NCI-H2107 treated with DMSO at 0.1 percent for 48 hours (cell line): ENCODE measurements at regions not wholly inside any gene's neighbourhood (a gene's known extent, or its start where the extent isn't known, plus 50 kb on each side); places are given as distances from the start of the nearest gene placed in this dataset.
"Not testable (repeated sequence)": the region's sequence is repeated elsewhere in the genome, so short reads cannot be mapped to it uniquely, and the experiment has no call there.

Experiments used
- DNase-seq: peaks from one replicate; lab custom pipeline; 2025; ENCODE audit not compliant: unreplicated experiment; lab: John Stamatoyannopoulos, UW

DNA sequence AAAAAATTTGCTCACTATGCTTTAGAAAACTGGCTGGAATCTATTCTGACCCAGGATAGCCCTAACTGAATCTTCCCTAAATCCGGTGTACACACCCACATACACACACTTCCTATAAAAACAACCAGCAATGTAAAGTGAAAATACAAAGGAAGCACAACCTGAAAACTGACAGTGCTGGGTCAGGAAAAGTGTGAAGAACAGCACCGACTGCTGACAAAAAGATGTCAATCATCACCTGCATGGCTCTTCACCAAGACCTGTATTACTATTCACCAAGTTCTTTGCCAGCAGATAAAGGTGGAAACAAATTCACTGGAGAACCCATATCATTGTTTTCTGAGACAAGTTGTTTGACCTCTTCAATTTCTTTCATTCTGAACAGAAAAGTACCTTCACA, 293.8 kb upstream of the GRAMD2B start:
- no peak for DNase-seq

- DNase-seq, result no peak
These were observed 289.8 kb upstream of the GRAMD2B start for GRCh38 chr5:126133424-126133823.

DNA sequence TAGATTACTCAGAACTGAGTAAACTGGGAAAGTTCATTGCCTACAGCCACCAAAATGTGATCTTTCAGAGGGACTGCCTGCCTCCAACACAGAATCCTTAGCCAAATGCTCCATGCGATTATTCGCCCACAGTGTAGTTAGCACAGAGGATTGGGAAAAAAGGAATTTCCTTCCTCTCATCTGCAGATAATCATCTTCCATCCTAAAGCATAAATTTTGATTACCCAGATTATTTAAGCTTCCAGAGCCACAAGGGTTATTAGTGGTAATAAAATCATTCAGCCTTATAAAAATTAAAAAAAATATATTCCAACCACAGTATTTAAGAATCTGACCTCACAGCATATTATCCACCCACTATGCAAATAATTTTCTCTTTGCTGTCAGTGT, 285.3 kb upstream of the GRAMD2B start:
- DNase-seq, result no peak

GRCh38 chr5:126138281-126138931, 284.8 kb upstream of the GRAMD2B start:
- no peak for DNase-seq

- no peak for DNase-seq
These were observed 284.1 kb upstream of the GRAMD2B start for GRCh38 chr5:126139086-126139485.

- DNase-seq, result no peak
These were observed 283.4 kb upstream of the GRAMD2B start for GRCh38 chr5:126139773-126140172.

DNA sequence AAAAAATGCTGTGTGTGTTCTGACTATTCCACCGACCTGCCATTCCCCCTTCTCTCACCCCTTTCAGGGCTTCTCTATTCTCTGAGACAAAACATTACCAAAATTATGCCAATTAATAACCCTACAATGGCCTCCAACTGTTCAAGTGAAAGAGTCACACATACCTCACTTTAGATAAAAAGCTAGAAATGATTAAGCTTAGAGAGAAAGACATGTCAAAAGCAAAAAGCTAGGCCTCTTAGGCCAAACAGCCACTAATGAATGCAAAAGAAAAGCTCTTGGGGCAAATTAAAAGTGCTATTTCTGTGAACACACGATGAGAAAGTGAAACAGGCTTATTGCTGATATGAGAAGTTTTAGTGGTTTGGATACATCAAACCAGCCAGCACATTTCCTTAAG, 279.6 kb upstream of the GRAMD2B start:
- no peak for DNase-seq

- not testable (repeated sequence) for DNase-seq
These were observed 272.9 kb upstream of the GRAMD2B start for GRCh38 chr5:126150319-126150718.

DNA sequence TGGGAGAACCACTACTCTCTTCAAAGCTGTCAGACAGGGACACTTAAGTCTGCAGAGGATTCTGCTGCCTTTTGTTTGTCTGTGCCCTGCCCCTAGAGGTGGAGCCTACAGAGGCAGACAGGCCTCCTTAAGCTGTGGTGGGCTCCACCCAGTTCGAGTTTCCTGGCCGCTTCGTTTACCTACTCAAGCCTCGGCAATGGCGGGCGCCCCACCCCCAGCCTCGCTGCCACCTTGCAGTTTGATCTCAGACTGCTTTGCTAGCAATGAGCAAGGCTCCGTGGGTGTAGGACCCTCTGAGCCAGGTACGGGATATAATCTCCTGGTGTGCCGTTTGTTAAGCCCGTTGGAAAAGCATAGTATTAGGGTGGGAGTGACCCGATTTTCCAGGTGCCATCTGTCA, 267.9 kb upstream of the GRAMD2B start:
- DNase-seq, result not testable (repeated sequence)

DNA sequence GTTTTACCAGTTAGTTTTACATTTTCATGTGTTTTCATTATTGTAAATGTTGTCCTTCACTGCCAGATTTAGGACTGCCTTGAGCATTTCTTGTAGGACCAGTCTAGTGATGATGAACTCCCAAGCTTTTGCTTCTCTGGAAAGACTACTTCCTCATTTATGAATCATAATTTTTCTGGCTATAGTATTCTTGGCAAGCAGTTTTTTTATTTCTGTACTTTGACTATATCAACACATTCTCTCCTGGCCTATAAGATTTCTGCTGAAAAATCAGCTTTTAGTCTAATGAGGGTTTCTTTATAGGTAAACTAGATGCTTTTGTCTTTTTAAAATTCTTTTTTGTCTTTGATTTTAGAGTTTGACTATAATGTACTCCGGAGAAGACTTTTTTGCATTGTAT, 256.8 kb upstream of the GRAMD2B start:
- no peak for DNase-seq

DNA sequence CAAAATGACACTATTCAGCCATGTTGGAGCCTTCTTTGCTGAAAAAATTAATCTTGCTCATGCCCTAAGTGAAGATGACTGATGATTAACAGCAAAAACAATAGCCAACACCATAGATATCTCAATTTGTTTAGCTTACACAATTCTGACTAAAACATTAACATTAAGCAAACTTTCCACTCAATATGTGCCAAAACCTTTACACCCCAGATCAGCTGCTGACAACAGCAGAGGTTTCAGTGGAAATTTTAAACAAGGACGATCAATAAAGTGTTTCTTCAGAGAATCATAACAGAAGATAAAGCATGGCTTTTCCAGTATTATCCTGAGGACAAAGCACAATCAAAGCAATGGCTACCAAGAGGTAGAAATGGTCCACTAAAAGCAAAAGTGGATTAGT, 254.4 kb upstream of the GRAMD2B start:
- no peak for DNase-seq

DNA sequence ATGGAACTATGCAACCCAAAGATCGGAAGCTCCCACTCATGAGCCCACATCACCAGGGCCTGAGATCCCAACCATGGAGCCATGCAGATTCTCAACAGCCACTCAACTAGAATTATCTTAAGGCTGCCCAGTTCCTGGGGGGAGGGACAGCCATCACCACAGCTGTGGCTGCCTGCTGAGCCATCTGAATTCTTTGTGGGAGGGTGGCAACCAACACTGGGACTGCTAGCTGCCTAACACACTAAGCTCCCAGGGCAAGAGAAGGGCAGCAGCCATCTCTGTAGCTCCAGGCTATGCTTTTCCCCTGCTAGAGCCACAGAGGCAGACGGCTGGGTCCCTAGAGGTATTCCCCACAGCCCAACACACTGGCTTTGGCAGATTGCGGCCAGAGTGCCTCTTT, 251.3 kb upstream of the GRAMD2B start:
- DNase-seq, result no peak

DNA sequence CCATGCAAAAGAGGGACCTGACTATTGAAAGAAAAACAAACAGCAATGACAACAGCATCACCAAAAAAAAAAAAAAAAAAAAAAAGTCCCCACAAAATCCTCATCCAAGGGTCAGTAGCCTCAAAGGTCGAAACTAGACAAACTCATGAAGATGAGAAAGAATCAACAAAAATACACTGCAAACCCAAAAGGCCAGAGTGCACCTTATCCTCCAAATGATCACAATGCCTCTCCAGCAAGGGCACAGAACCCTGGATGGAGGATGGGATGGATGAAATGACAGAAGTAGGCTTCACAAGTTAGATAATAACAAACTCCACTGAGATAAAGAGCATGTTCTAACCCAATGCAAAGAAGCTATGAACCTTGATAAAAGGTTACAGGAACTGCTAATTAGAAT, 250.4 kb upstream of the GRAMD2B start:
- no peak for DNase-seq

- DNase-seq, result no peak
These were observed 244.7 kb upstream of the GRAMD2B start for GRCh38 chr5:126178521-126178920.

GRCh38 chr5:126182971-126183695, 240.1 kb upstream of the GRAMD2B start:
- DNase-seq, result no peak

GRCh38 chr5:126184474-126184873, 238.7 kb upstream of the GRAMD2B start:
- DNase-seq, result no peak

DNA sequence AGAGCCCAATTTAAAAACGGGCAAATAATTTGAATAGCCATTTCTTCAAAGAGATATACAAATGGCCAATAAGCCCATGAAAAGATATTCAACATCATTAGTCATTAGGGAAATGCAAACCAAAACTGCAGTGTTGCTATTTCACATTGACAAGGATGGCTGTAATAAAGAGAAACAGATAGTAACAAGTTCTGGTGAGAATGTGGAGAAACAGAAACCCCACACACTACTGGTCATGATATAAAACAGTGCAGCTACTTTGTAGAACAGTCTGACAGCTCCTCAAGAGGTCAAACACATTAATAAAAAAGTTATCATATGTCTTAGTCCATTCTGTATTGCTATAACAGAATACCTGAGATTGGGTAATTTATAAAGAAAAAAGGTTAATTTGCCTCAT, 237.0 kb upstream of the GRAMD2B start:
- DNase-seq, result no peak

DNA sequence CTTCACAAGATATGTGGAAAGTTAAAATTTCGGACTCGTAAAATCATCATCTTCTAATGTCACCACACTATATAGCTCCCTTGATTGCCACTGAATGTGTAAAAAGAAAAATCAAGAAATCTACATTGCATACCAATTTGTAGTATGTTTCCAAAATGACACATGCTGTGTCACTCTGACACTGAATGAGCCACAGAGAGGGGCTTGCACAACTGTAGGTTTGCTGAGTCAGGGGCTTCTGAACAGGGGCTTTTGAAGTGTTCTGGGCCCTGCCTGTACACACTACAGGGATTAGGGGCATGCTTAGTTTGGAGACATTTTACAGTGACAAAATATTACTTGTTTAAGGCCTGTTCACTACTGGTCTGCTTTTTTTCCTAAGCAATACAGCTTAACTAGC, 234.4 kb upstream of the GRAMD2B start:
- DNase-seq, result no peak

- no peak for DNase-seq
These were observed 234.0 kb upstream of the GRAMD2B start for GRCh38 chr5:126189231-126189630.

- DNase-seq, result no peak
These were observed 233.3 kb upstream of the GRAMD2B start for GRCh38 chr5:126189862-126190261.

- no peak for DNase-seq
These were observed 231.0 kb upstream of the GRAMD2B start for GRCh38 chr5:126192226-126192625.

GRCh38 chr5:126195410-126196100, 227.7 kb upstream of the GRAMD2B start:
- DNase-seq, result no peak
